Fibroblast of peridontal ligament (primary cell): ENCODE measurements at regions not wholly inside any gene's neighbourhood (a gene's known extent, or its start where the extent isn't known, plus 50 kb on each side); places are given as distances from the start of the nearest gene placed in this dataset.

ENCODE experiments used
- DNase-seq: peaks from one replicate; pipeline ENCODE4 v3.0.0-alpha.2; 2010; ENCODE audit errors: extremely low read depth

DNA sequence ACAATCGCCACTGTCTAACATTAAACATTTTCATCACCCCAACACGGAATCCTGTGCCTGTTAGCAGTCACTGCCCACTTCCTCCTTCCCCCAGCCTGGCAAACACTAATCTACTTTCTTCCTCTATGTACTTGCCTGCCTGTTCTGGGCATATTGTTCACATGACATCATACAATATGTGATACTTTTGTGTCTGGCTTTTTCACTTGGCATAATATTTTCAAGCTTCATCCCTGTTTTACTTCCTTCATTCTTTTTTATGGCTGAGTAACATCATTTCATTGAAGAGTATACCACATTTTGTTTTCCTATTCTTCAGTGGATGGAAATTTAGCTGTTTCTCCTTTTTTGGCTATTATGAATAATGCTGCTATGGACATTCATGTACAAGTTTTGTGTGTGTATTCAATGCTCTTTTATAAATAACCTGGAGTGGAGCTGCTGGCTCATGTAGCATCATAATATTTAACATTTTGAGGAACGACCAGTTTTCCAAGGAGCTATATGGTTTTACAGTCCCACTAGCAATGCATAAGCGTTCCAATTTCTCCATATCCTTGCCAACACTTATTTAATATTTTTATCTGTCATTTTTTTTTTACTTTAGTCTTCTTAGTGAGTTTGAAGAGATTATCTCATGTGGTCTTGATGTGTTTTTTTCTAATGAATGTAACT, 360.1 kb downstream of the HDGFL1 start:
- DNase-seq: peak; percentile 41

DNA sequence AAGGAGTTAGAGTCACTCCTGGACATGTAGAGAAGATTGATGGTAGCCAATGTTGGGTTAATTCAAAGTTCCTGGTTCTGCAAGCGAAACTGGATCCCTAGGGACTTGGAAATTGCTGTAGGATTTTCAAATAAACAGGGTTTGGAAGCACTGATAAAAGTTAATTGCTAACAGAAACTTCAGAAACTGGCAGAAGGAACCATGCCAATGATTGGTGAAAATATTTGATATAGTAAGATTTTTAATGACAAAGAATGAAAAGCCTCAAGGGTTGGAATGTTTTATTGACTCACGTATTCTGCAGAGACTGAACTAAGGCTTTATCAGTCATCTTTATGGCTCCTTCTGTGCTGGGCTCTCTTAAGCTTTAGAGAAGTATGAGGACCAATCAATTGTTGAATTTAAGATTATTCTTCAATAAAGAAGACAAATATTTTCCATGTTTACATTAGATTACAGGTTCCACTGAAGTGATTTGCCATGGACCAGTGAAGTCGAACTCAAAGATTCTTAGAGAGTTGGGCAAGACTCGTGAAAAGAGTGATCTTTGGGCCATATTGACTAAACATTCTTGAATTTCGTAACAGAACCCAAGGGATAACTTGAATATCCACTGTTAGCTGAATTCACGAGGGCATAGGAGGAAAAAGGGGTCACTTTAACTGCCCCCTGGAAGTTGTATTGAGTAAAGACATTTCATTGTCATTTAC, 371.4 kb downstream of the HDGFL1 start:
- peak; percentile 98 for DNase-seq

DNA sequence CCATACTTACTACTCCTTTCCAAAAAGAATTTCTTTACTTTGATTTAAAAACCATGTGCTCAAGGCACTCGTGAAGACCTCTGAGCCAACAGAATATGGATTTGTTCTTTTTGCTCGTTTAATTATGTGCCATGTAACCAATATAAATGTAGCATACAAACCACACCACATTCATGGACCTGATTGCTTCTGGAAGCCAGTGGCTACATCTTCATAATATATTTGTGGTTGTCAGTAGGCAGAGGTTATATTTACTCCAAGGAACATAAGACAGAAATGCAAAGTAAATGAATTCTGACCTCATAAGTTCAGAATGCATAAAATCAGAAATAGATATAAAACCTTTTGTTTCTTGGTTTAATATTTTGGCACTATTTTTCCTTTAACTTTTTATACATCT, 373.0 kb downstream of the HDGFL1 start:
- DNase-seq: no peak

DNA sequence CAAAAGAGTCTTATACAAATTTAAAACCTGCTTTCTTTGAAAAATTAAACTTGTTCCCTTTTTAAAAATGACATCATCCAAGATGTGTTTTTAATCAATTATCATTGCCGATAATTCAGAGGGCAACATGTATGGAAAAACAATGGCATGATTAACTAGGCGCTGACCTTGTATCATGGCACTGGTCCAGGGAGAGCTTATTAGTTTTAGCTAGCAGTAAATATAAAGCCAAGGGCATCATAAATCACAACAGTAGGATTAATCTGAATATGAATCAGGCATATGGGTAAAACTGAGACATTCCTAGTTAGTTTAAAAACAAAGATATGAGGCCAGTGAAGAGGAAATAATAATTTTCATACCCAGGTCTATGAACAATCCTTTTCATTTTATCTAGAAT, 374.0 kb downstream of the HDGFL1 start:
- no peak for DNase-seq

DNA sequence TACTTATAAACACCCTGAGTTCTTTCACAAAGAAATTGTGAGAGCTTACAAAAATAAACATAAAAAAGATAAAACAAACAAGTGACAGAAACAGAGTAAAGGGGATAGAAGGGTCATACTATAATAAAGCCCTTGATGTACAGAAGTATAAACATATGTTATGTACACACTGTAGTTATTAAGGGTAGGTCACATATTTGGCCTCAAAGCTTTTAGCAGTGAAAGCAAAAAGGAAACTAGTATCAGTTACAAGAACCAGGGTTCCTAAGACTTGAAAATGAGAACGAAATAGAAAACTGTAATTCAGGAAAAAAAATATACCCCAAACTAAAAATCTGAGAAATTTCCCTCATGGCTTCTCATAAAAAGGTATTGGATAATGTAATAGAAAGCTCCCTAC, 380.6 kb downstream of the HDGFL1 start:
- no peak for DNase-seq

DNA sequence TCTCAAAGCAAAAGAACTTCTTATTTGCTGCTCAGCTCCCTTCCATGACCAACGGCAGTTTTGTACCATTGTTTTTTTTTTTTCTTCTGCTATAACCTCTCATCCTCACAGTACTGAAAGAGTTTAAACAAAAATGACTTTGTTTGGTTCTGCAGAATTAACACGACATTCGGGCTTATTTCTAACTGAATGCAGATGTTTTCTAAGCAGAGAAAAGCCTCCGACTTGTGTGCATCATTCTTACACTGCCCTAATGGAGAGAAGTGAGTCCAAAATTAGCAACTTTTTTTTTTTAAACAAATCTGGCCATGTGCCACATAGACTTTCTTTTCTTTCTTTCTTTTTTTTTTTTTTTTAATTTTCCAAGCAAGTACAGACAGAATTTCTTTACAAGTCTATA, 382.7 kb downstream of the HDGFL1 start:
- DNase-seq: peak; percentile 86

DNA sequence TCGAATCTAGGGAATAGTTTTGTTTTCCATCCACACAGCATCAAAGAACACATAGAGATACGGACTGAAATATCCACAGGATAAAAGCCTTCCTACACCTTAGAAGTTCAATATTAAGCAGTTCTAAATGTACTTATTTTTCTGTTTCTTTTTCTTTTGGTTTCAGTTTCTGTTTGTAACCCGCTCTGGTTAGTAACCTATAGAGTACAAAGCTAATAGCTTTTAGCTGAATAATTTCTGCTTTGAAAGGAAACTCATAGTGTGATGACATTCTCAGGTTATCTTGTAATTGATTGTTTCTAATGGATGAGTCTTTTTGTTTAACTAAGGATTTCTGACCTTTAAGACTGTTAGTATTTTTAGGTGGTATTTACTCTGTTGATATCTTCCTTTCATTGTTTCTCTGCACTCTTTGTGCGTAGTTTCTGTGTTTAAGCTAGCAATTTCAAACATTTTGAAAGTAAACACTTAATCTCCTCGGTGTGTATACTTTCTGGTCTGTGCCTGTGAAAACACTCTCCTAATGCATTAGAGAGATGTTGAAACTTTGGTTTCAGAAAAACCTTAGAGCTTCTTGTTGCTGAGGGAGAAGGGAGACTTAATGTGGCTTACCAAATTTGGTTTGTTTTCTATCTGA, 385.5 kb downstream of the HDGFL1 start:
- peak; percentile 41 for DNase-seq

DNA sequence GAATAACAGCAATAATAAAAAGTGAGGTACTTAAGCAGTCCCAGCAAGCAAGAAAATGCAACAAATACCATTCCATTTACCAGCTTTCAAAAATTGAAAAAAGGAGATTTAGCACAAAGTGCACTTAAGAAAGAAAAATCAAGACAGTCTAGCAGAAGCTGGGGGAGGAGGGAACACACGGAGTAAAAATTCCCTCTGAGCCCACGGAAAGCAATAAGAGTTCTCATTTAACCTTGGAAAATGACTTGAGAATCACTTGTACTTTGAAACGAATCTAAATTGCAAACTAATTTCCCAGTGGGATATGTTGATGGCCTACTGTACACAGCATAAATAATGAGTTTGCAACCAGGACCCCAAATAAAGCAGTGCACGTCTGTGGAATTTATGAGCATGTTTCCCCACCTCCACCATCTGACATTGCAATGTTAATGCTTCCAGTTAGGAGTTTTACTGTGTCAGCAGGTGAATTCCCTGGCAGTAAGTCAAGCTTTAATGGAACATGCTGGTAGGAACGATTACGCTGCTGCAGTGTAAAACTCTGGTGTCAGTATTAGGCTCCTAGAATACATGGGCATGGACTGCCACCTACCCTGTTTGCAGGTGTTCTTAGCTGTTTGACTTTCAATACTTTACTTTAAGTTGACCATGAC, 386.8 kb downstream of the HDGFL1 start:
- no peak for DNase-seq

DNA sequence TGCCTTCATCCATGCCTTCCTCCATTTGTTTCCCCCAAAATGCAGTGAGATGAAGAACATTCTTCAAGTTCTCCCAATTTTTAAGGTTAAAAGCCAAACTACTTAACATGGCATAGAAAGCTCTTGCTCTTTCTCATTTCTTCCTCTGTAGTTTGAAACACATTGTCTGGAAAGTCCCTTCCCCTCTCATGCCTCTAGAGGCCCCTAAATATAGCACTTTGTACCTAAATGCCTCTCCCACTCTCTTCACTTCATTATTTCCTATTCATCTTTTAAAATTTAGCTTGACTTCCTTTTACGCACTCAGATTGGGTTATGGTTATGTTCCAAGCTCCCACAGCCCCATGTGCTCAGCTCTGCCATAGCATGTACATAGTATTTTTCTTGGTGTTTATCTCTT, 389.3 kb downstream of the HDGFL1 start:
- no peak for DNase-seq

DNA sequence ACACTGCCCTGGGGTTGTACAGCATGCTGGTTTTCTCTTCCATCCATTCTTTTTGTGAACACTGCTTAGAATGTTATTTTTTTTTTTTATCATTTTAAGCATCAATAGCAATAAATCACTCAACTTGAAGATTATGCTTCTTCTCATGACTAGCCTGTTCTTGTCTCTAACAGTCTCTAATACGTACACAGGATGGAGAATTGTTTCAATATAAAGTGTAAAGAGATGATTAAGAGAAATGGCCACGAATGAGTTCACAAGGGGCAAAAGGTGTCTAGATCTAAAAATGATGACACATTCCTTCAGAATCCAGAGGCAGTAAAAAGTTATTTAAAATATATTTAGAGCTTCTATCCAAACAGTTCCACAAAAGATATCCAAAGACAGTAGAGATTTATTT, 390.2 kb downstream of the HDGFL1 start:
- DNase-seq: no peak

DNA sequence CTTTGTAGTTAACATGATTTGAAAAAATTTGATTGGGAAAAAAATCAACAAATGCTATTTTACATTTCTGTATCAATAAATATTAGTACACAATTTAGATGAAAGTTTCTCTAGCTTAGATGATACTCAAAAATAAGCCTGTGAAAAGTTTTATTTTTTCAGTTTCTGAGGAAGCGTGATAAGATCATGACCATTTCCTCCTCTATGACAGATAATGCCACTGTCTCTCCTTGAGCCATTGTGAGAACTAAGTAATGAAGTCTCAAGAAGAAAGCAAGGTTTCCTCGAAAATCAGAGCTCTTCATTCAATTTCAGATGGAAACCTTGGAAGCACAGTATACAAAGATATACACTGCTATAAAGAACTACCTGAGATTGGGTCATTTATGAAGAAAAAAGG, 395.0 kb downstream of the HDGFL1 start:
- no peak for DNase-seq

DNA sequence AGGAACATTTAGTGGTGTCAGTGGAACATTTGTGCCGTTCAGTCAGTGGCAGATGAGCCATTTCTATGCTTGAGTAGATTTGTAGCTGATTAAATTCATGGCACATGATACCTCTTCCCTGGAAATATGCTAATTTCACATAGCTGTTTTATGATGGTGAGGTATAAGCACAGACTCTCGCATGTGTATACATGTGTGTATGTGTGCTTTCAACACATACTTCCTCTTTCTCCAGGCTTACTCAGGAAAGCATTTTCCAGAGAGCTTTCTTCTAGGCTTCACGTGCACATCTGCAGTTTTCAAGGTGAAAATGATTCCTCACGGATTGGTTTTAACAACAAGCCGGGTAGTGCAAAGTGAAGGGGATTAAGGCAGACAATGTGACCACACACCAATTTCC, 396.5 kb downstream of the HDGFL1 start:
- no peak for DNase-seq

DNA sequence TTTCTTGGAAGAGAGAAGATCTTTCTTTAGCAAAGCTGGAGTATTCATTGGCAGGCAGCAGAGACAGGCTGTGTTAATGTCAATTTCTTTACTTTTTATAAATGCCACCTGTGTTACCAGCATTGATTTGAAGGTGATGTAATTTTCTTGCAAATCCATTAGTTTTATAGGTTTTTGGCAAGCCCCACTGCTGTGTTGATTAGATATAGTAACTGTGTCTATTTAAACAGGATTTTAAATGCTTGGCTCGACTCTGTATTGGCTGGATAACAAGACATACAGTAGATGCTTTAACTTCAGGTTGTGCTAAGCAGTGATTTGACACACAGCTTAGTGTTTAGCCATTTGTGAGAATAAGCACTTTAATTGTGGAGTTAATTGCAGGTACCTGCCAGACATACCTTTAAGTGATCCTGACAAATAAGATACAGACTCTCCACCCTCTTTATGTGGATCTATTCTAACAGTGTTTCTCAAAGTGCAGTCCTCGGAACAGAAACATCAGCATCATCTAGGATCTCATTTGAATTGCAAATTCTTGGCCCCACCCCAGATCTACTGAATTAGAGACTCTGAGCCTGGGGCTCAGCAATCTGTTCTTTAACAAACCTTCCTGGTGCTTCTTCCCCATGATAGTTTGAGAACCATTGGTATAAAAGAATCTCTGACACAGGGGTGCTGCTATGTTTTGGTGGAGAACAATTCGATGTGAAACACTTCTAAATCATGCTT, 397.5 kb downstream of the HDGFL1 start:
- no peak for DNase-seq

DNA sequence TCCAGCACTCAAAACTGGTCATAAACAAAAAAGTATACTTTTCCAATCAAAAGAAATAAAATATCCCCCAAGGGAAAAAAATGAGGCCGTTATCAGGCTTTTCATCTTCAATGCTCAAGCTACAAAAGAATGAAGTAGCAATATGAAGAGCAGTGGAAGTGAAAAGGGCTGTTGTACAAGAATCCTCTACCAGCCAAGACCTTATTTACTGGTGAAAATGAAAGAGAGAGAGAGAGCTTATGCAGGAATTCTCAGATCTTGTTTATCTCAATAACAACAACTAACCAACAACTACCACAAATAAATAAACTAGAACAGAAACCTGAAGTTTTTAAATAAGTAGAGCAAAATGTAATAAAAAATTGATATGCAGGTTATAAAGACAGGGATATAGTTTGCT, 400.6 kb downstream of the HDGFL1 start:
- DNase-seq: no peak

DNA sequence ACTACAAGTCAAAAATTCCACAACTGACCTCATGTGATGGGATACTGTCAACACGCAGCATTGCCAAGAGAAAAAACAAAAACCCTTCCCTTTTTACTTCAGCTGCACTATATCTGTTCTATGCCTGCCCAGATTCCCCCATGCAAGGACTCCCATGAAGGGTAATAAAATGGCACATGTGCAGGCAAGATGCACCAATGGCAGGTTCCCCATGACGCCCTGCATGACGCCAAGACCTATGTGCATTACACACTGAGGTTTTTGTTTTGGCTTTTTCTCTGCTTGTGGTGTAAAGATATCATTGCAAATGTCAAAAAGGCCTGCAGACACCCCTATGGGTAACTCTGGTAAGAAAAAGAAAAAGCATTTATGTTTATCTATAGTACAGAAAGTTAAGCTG, 403.4 kb downstream of the HDGFL1 start:
- DNase-seq: no peak

DNA sequence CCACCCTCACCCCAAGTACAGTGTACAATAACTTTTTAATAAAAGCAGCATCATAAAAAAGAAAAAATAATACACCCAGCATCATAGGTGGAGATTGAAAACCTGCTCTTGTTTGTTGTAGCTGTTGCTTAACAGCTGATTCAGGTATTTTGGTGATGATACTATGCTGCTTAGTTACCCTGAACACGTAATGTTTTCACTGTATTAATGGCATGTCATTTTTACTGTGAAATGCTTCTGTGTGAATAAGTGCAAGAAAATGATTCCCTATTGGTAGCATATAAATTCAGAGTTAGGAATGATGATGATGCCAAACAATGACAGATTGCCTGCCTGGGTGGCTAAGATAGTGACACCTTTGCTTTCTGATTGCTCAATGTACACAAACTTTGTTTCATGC, 405.7 kb downstream of the HDGFL1 start:
- no peak for DNase-seq

DNA sequence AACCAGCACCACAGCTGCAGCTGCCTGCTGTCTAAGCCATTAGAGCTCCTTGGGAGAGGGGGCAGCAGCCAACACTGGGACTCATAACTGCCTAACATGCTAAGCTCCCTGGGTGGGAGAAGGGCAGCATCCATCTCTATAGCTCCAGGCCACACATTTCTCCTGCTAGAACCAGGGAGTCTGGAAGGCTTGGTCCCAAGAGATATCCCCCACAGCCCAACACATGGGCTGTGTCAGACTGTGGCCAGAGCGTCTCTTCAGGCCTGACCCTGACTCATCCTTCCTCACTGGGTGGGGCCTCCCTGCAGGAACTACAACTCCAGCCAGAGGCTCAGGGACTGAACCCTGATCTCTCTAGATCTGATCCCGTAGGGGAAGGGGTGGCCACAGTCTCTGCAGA, 411.1 kb downstream of the HDGFL1 start:
- peak; percentile 34 for DNase-seq

DNA sequence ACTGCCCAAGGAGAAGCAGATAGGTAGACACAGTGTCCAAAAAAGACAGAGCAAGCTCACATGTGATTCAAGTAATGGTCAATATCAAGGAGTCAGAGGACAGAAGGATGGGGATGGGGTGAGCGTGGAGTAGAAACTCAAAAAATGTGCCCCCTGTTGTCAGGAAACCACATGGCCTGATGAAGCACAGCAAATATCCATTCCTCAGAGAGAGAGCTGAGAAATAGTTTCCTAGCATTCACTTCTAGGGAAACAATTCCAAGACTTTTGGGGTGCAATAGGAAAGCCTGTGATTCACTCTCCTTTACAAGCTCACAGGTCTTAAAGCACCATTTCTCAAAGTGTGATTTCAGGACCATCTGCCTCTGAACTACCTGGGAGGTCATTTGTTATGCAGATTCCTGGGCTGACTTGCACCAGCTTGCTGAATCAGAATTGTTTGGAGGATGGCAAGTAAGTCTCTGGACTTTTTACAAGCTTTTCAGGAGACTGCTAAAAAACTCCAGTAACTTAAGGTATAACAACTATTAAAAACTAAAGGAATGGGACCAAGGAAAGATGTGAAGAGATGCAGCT, 432.8 kb downstream of the HDGFL1 start:
- DNase-seq: no peak

DNA sequence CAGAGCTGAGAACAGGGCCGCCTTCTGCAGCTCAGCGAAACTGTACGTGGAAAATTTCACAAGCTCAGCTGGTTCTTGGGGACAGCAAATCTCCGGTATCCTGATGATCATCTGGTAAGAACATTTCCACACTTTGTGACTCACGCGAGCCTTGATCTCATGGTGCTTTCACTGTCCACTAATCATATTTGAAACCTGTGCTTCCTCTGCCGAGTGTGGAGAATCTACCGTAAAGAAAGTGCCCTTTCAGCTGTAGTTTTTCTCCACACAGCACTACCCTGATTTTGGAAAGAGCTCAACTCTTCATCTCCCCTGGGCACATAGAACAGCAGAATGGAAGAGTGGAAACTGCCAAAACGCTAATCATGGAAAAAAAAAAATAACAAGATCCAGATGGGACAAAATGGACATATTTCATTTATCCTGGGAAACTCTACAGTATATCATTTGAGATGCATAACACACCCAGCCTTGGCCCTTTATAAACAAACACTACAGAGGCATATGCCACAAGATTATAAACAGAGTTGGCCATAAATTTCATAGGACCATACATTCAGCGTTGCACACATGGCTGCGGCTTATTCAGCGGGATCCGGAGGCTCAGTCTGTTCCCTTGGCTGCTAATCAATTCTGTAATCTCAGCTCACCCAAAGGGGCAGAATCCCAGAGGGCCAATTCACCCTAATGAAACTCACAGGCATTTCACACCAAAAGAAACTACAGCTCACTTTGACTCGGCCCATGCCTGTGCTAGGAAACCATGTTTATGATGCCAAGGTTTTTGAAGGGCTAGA, 434.5 kb downstream of the HDGFL1 start:
- peak; percentile 99 for DNase-seq

DNA sequence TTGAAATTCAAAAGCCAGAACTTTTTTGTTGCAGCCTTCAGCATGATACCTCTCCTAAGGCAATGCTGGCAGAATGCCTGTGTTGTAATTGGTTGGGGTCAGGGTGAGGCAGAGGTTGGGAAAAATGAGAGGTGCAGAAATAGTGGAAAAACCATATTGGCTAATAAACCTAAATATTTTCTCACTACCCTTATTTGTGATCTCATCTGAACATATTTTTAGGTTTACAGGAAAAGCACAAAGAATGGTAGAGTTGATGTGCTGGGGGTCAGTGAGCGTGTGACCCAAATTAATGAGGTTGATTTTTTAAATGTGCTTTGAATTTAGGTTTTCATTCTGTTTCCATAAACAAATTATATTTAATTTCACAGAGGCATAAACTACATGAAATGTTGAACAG, 437.3 kb downstream of the HDGFL1 start:
- peak; percentile 16 for DNase-seq

DNA sequence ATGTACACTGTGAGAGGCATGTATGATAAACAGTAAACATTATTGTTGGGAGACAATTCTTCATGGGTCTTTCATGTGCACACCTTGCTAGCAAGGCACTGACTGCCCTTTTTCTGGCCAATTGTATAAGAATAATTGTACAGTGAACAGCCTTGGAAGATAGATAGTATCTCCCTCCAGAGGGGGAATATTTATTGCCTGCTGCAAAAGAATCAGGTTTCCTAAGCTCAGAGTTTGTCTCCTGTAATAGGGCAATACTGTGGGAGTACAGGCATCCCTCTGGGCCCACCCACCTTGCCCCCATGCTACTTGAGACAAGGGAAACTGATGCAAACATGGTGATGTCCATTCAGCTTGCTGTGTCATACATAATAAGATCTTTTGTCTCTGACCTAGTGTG, 442.2 kb downstream of the HDGFL1 start:
- no peak for DNase-seq
